Fibroblast of skin of left quadriceps (primary cell): ENCODE measurements at regions not wholly inside any gene's neighbourhood (a gene's known extent, or its start where the extent isn't known, plus 50 kb on each side); places are given as distances from the start of the nearest gene placed in this dataset.

Experiments
- DNase-seq, 2 experiments: peaks; one replicate each; pipeline ENCODE4 v3.0.0-alpha.2; 2013; ENCODE audit warnings: low read depth in 2 of 2

- DNase-seq = peak in 1 of 2 experiments; percentile 7
These were observed 405.4 kb downstream of the ZSWIM6 start for GRCh38 chr5:61737301-61737963.

- DNase-seq = no peak
These were observed 405.9 kb downstream of the ZSWIM6 start for GRCh38 chr5:61737964-61738340.

- DNase-seq = no peak
These were observed 406.4 kb downstream of the ZSWIM6 start for GRCh38 chr5:61738446-61738845.

GRCh38 chr5:61744690-61745619, 412.9 kb downstream of the ZSWIM6 start:
- DNase-seq = no peak

GRCh38 chr5:61746831-61747575, 414.9 kb downstream of the ZSWIM6 start:
- DNase-seq = peak; percentile 29 to 42

GRCh38 chr5:61748121-61748520, 416.1 kb downstream of the ZSWIM6 start:
- no peak for DNase-seq

GRCh38 chr5:61748651-61749050, 416.6 kb downstream of the ZSWIM6 start:
- DNase-seq = no peak

- DNase-seq = no peak
These were observed 420.5 kb downstream of the ZSWIM6 start for GRCh38 chr5:61752588-61752987.

GRCh38 chr5:61754792-61755191, 422.7 kb downstream of the ZSWIM6 start:
- DNase-seq = no peak

GRCh38 chr5:61755726-61756222, 423.7 kb downstream of the ZSWIM6 start:
- DNase-seq = no peak

- DNase-seq = no peak
These were observed 426.7 kb downstream of the ZSWIM6 start for GRCh38 chr5:61758711-61759110.

- no peak for DNase-seq
These were observed 433.4 kb downstream of the ZSWIM6 start for GRCh38 chr5:61765471-61765870.

GRCh38 chr5:61766141-61766540, 434.1 kb downstream of the ZSWIM6 start:
- DNase-seq = no peak

- no peak for DNase-seq
These were observed 435.4 kb downstream of the ZSWIM6 start for GRCh38 chr5:61767231-61768080.

GRCh38 chr5:61768692-61769281, 436.7 kb downstream of the ZSWIM6 start:
- DNase-seq = no peak

GRCh38 chr5:61771062-61771461, 439.0 kb downstream of the ZSWIM6 start:
- no peak for DNase-seq

GRCh38 chr5:61771808-61772207, 439.8 kb downstream of the ZSWIM6 start:
- DNase-seq = no peak

GRCh38 chr5:61775901-61776300, 443.8 kb downstream of the ZSWIM6 start:
- DNase-seq = no peak

GRCh38 chr5:61777292-61777691, 445.2 kb downstream of the ZSWIM6 start:
- no peak for DNase-seq

- DNase-seq = no peak
These were observed 447.7 kb downstream of the ZSWIM6 start for GRCh38 chr5:61779743-61780142.

GRCh38 chr5:61783481-61783880, 451.4 kb downstream of the ZSWIM6 start:
- no peak for DNase-seq
